Spleen (tissue), 11 donors: ENCODE measurements at regions not wholly inside any gene's neighbourhood (a gene's known extent, or its start where the extent isn't known, plus 50 kb on each side); places are given as distances from the start of the nearest gene placed in this dataset.

ENCODE experiments used
- DNase-seq: peaks from one replicate; pipeline ENCODE4 v3.0.0-alpha.2; 2020
- H3K27ac ChIP-seq, 8 donors: fragments of 200-600 bp; sonication (generic) in 7 of 8; 1 replicate in 4 of 8; 2 replicates in 4 of 8; pipeline versions ENCODE4 v1.5.0 to v1.8.0; 2016 to 2021; ENCODE audit warnings: inconsistent platforms in 4 of 8, mild to moderate bottlenecking in 4 of 8, moderate library complexity in 1 of 8
- H3K27me3 ChIP-seq, 7 donors: fragments of 200-600 bp; sonication (generic) in 6 of 7; replicated peaks in 1 of 7; 1 replicate in 4 of 7; 2 replicates in 3 of 7; pipeline versions ENCODE4 v1.5.0 to v1.8.0; 2016 to 2021; ENCODE audit warnings: inconsistent platforms in 3 of 7, mild to moderate bottlenecking in 1 of 7
- H3K36me3 ChIP-seq, 6 donors: fragments of 200-600 bp; sonication (generic) in 5 of 6; 1 replicate in 4 of 6; 2 replicates in 2 of 6; pipeline versions ENCODE4 v1.5.0 to v1.8.0; 2016 to 2021; ENCODE audit warnings: inconsistent platforms in 2 of 6
- H3K4me1 ChIP-seq, 6 donors: fragments of 200-600 bp; sonication (generic) in 5 of 6; 1 replicate in 3 of 6; 2 replicates in 3 of 6; pipeline versions ENCODE4 v1.5.0 to v1.8.0; 2016 to 2021; ENCODE audit warnings: inconsistent platforms in 3 of 6
- H3K4me3 ChIP-seq, 8 donors: fragments of 200-600 bp; sonication (generic) in 7 of 8; 1 replicate in 4 of 8; 2 replicates in 4 of 8; pipeline versions ENCODE4 v1.5.0 to v1.8.0; 2016 to 2021; ENCODE audit warnings: inconsistent platforms in 4 of 8, mild to moderate bottlenecking in 4 of 8, moderate library complexity in 2 of 8
- H3K9me3 ChIP-seq, 8 donors: fragments of 200-600 bp; sonication (generic) in 7 of 8; 1 replicate in 4 of 8; 2 replicates in 4 of 8; pipeline versions ENCODE4 v1.5.0 to v1.8.0; 2016 to 2021; ENCODE audit warnings: inconsistent platforms in 4 of 8
- CTCF ChIP-seq, 11 experiments: fragments of 200-600 bp in 7 of 11; fragments of 450-650 bp in 4 of 11; sonication (generic) in 4 of 11; IDR thresholded peaks in 8 of 11; conservative IDR thresholded peaks in 3 of 11; 1 replicate in 7 of 11; 2 replicates in 4 of 11; pipeline versions ENCODE4 v1.4.0 to v1.8.0; 2016 to 2021; ENCODE audit warnings: antibody characterized with exemption in 11 of 11, inconsistent platforms in 4 of 11, mild to moderate bottlenecking in 1 of 11
- POLR2A ChIP-seq, 3 donors: fragments of 450-650 bp; IDR thresholded peaks; one replicate each; pipeline ENCODE4 v1.5.1; 2017; ENCODE audit warnings: antibody characterized with exemption in 3 of 3, mild to moderate bottlenecking in 1 of 3
- POLR2AphosphoS5 ChIP-seq, 3 donors: sonication (generic); formaldehyde crosslinking; IDR thresholded peaks; one replicate each; pipeline ENCODE4 v1.5.1; 2017; ENCODE audit warnings: antibody characterized with exemption in 3 of 3
- WGBS, 5 donors: extraction: QIAGEN DNeasy Blood & Tissue Kit in 3 of 5; methylation state at CpG; one replicate each; pipeline versions ENCODE4 v1.1.5 to v1.1.7; 2013 to 2018; 5-methylcytosine and 5-hydroxymethylcytosine counted together
- intact Hi-C: fragments of 100-400 bp; cut with DNase I; formaldehyde crosslinking; loops from one replicate; pipeline ENCODE4 v1.15.0; 2023; ENCODE audit warnings: low total_unique reads
- donor health status: healthy with polysubstance abuse.
- donor health status: DM: no; HTN: no; CAD: no; lungs with moderate emphysema.
- donor health status: DM: no; HTN: no; CAD: no.
- donor health status: Bipolar disorder and iron deficiency.
- donor health status: healthy.
- donor health status: DM: no; HTN: no; CAD: no.
- donor health status: DM: yes; HTN: yes; CAD: no.

GRCh38 chr13:106915146-106915545, 347.2 kb upstream of the ARGLU1 start:
- Histone ChIP-seq H3K36me3 (no peaks in the 10 kb centered on the region), H3K4me1 (peaks cover 0 to 36% (median 17%) of the 10 kb centered on the region in 6 donors), H3K27me3 (peaks cover 0 to 23% (median 0%) of the 10 kb centered on the region in 7 donors), H3K9me3 (no peaks in the 10 kb centered on the region), H3K4me3 (no peak overlapping the region), H3K27ac (peak overlapping the region in 3 of 8 donors; percentile 59 to 93 (median 90))
- intact Hi-C loops: no loop called here
- WGBS, 5 donors: 82 to 91% (median 88%) methylated on average over 3 of the region's 3 CpGs
- DNase-seq: no peak
- TF ChIP-seq POLR2A (IDR thresholded peaks at IDR 0.05) (no peak), POLR2AphosphoS5 (IDR thresholded peaks at IDR 0.05) (no peak), CTCF (IDR thresholded peaks at IDR 0.05 in 8 of 11, conservative IDR thresholded peaks at IDR 0.05 in 3 of 11) (no peak)

GRCh38 chr13:106911627-106912026, 343.7 kb upstream of the ARGLU1 start:
- no peak overlapping the region for H3K4me3 ChIP-seq
- no peaks in the 10 kb centered on the region for H3K36me3 ChIP-seq
- no peak for TF ChIP-seq POLR2AphosphoS5 (IDR thresholded peaks at IDR 0.05)
- no peak for TF ChIP-seq POLR2A (IDR thresholded peaks at IDR 0.05)
- TF ChIP-seq CTCF (IDR thresholded peaks at IDR 0.05 in 8 of 11, conservative IDR thresholded peaks at IDR 0.05 in 3 of 11): no peak
- intact Hi-C loops: no loop called here
- no peaks in the 10 kb centered on the region for H3K27me3 ChIP-seq
- no peak overlapping the region for H3K27ac ChIP-seq
- H3K9me3 ChIP-seq: no peaks in the 10 kb centered on the region
- peaks cover 0 to 2% (median 0%) of the 10 kb centered on the region in 6 donors for H3K4me1 ChIP-seq
- no peak for DNase-seq
- 73 to 90% (median 77%) methylated on average over 4 of the region's 4 CpGs for WGBS, 5 donors

- intact Hi-C loops: no loop called here
- WGBS, 5 donors: 66 to 86% (median 77%) methylated on average over 5 of the region's 5 CpGs
Measured at GRCh38 chr13:106911020-106911419, 343.1 kb upstream of the ARGLU1 start.

GRCh38 chr13:106906426-106906996, 338.6 kb upstream of the ARGLU1 start:
- intact Hi-C loops: no loop called here
- Histone ChIP-seq H3K4me3 (no peak overlapping the region), H3K4me1 (no peaks in the 10 kb centered on the region), H3K36me3 (no peaks in the 10 kb centered on the region), H3K27ac (no peak overlapping the region), H3K9me3 (no peaks in the 10 kb centered on the region), H3K27me3 (no peaks in the 10 kb centered on the region)
- DNase-seq: no peak
- TF ChIP-seq POLR2A (IDR thresholded peaks at IDR 0.05) (no peak), CTCF (IDR thresholded peaks at IDR 0.05 in 8 of 11, conservative IDR thresholded peaks at IDR 0.05 in 3 of 11) (no peak), POLR2AphosphoS5 (IDR thresholded peaks at IDR 0.05) (no peak)
- WGBS, 5 donors: 91 to 94% (median 94%) methylated on average over 13 of the region's 13 CpGs

More at GRCh38 chr13:106911020-106911419, 343.1 kb upstream of the ARGLU1 start:
- Histone ChIP-seq H3K27me3 (no peaks in the 10 kb centered on the region), H3K4me3 (no peak overlapping the region), H3K9me3 (no peaks in the 10 kb centered on the region), H3K4me1 (no peaks in the 10 kb centered on the region), H3K27ac (no peak overlapping the region), H3K36me3 (no peaks in the 10 kb centered on the region)
- no peak for DNase-seq
- no peak for TF ChIP-seq POLR2A (IDR thresholded peaks at IDR 0.05)
- TF ChIP-seq CTCF (IDR thresholded peaks at IDR 0.05 in 8 of 11, conservative IDR thresholded peaks at IDR 0.05 in 3 of 11): no peak
- no peak for TF ChIP-seq POLR2AphosphoS5 (IDR thresholded peaks at IDR 0.05)
